NCI-H128 (cell line): ENCODE measurements at regions not wholly inside any gene's neighbourhood (a gene's known extent, or its start where the extent isn't known, plus 50 kb on each side); places are given as distances from the start of the nearest gene placed in this dataset.

Source experiments
- DNase-seq: peaks from one replicate; lab custom pipeline; 2025; ENCODE audit not compliant: unreplicated experiment; lab: John Stamatoyannopoulos, UW

GRCh38 chr11:98874050-98874449 is 146.7 kb upstream of the CNTN5 start:
- DNase-seq: no peak

DNA sequence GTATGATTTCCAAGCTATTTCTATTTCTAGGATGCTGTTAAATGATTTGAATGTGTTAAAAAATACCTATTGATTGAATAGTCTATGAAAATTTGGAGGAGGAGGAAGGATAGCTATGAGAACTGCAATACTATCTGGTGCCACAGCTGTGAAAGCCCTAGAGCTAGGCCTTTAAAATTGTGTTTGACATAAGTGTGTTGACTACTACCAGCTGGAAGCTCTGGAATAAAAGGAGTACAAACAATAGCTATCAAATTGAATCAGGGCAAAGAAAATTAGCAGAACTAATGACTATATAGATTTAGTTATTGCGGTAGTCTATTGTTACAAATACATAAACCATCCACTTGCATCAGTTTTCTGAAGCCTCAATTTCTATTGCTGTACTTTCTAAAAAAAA is 124.8 kb upstream of the CNTN5 start:
- DNase-seq: no peak

DNA sequence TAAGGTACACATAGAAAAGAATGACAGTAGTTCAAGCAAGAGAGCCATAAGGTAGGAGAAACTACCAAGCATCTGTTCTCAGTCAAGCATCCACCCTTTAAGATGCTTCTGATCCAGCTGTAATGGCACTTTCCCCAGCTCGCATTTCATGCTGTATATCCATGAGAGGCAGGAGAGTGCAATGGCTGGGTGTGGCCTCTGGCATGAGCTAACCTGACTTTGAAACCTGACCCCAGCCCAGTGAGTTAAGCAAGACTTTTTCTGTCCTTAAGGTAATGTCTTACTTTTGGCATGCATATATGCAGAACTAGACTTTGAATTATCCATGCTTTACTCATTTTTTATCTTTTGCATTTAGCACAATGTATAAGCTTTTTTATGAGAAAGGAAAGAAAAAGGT is 79.8 kb upstream of the CNTN5 start:
- no peak for DNase-seq

DNA sequence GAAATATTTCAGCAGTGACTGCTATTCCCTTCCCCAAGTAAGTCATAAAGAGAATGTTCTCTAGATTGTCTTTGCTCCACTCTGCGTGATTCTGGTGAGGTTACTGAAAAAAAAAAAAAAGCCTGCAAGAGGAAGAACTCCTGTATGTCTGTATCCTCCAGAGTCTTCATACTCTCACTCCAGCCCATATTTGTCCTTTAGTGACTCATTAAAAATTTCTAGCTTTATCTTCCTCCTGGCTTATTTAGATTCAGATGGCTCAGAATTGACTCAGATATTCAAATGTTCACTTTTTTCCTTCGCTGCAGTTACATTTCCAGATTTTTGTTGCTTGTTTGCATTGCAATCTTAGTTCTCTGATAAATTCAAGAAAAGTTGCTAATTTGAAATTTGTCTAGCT is 76.3 kb upstream of the CNTN5 start:
- no peak for DNase-seq

DNA sequence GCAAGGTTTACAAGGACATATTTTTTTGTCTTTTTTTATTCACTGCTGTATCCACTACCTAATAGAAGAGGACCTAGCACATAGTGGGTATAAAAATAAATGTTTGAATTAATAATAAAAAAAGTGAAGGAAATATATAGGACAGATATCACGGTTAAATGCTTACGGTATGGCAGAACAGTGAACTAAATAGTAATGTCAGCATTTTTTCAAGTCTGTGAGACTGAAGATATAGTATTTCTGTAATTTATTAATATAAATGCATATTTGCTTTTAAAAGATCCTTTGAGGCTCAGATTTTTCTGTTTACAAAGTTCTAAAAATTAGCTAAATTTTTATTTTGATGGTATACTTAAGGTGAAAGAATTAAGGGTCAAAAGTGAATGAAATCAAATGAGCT is 68.6 kb upstream of the CNTN5 start:
- DNase-seq: no peak

DNA sequence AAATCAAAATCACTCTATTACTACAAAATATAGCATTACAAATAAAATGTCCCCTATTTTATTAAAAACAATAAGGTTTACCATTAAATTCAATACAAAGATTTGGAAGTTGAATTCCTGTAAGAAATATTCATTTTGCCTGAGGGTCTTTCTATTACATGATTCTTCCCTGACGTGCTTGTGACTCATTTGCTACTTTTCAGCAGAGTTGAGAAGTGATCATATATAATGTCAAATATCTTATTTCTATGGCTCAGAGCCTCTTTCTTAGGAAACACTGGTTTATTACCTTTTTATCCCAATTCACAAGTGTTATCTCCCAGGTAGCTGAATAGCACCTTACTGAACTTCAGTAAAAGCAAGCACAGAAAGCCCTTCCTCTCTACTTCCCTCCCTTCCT is 65.2 kb upstream of the CNTN5 start:
- no peak for DNase-seq

GRCh38 chr11:98964146-98964545 is 56.6 kb upstream of the CNTN5 start:
- DNase-seq: no peak

- no peak for DNase-seq
These were observed 55.4 kb upstream of the CNTN5 start for GRCh38 chr11:98965358-98965757.

DNA sequence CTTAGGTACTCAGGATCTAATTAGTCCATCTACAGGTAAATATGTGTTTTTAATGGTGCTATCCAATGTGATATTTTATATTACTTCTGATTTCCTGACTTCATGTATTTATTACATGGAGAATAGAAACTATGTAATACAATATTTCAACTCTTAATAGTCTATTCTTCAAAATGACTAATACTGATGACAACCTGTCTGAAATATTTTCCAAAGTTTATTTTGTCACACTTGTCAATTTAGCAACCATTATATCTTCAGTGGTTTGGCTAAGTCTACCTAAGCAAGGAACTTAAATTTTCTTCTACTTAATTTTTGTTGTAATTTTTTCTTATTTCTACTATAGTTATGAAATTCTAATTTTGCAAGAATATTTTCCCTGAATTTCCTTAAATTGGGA is 55.0 kb upstream of the CNTN5 start:
- no peak for DNase-seq

DNA sequence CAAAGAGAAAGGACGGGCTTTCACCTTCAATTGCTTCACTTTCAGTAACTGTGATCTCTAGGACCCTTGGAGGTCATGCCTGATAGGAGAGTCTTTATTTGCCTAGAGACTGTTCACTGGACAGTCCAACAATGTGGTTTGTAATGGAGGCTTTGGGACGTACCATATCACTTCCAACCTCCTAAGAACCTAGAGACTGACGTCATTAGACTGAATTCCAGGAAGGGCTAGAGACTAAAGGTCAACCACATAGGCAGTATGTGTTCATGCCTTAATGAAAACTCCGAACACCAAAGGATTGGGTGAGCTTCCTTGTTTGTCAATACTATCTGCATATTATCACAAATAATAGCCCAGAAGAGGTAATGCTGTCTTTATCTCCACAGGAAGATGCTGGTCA is 53.7 kb upstream of the CNTN5 start:
- no peak for DNase-seq
